H1 (cell line): ENCODE measurements at regions not wholly inside any gene's neighbourhood (a gene's known extent, or its start where the extent isn't known, plus 50 kb on each side); places are given as distances from the start of the nearest gene placed in this dataset.

Experiments used
- CTCF ChIA-PET: fragments of 300-600 bp; sonication (Branson Sonifier 250); formaldehyde crosslinking; loops from one replicate; lab custom pipeline; 2021; ENCODE audit not compliant: partially characterized antibody; lab: Charles Lee
- POLR2A ChIA-PET: fragments of 300-600 bp; sonication (Branson Sonifier 250); formaldehyde crosslinking; loops from one replicate; lab custom pipeline; 2021; ENCODE audit warnings: inconsistent platforms; ENCODE audit not compliant: partially characterized antibody; lab: Charles Lee
- DNase-seq, 2 experiments: peaks; one replicate each; pipeline versions ENCODE4 v3.0.0 to v3.0.0-alpha.2; 2010 to 2022; ENCODE audit warnings: low spot score in 2 of 2, low read depth in 1 of 2, mixed read lengths in 1 of 2
- FAIRE-seq: peaks from 2 replicates; lab custom pipeline; 2011; peaks lifted over from hg19 to GRCh38; lab: Jason Lieb, UNC
- H2AFZ ChIP-seq: 2 replicates; pipeline ENCODE4 v1.8.1; 2012; ENCODE audit warnings: low read length, inconsistent platforms
- H2AK5ac ChIP-seq: 2 replicates; pipeline ENCODE4 v1.6.1; 2013; ENCODE audit warnings: low read depth, low read length
- H2BK120ac ChIP-seq: replicated peaks from 2 replicates; pipeline ENCODE3; 2013; ENCODE audit warnings: low read depth, low read length, inconsistent platforms
- H2BK12ac ChIP-seq: 2 replicates; pipeline ENCODE4 v1.6.1; 2013; ENCODE audit warnings: low read depth, low read length
- H2BK15ac ChIP-seq: 2 replicates; pipeline ENCODE4 v1.6.1; 2013; ENCODE audit warnings: low read length
- H2BK20ac ChIP-seq: 2 replicates; pipeline ENCODE4 v1.6.1; 2013; ENCODE audit warnings: low read length
- H2BK5ac ChIP-seq: 2 replicates; pipeline ENCODE4 v1.6.1; 2013; ENCODE audit warnings: low read depth, low read length
- H3K14ac ChIP-seq: 2 replicates; pipeline ENCODE4 v1.6.1; 2013; ENCODE audit warnings: inconsistent platforms; ENCODE audit not compliant: insufficient read length
- H3K18ac ChIP-seq: 2 replicates; pipeline ENCODE4 v1.6.1; 2013; ENCODE audit warnings: low read length; ENCODE audit errors: extremely low read depth
- H3K23ac ChIP-seq: 2 replicates; pipeline ENCODE4 v1.6.1; 2013; ENCODE audit warnings: inconsistent platforms; ENCODE audit not compliant: insufficient read length
- H3K23me2 ChIP-seq: 2 replicates; pipeline ENCODE4 v1.6.1; 2013; ENCODE audit warnings: low read depth, low read length
- H3K27ac ChIP-seq: 2 replicates; pipeline ENCODE4 v1.6.1; 2011; ENCODE audit warnings: low read depth, low read length, inconsistent platforms
- H3K27me3 ChIP-seq, 4 experiments: replicated peaks in 1 of 4; 1 replicate in 1 of 4; 2 replicates in 3 of 4; pipeline versions ENCODE4 v1.6.1 to v1.8.1; 2011 to 2013; ENCODE audit warnings: low read length in 3 of 4, mild to moderate bottlenecking in 3 of 4, inconsistent platforms in 2 of 4, mixed read lengths in 2 of 4, moderate library complexity in 1 of 4; ENCODE audit not compliant: control insufficient read depth in 3 of 4, insufficient read depth in 3 of 4; ENCODE audit errors: extremely low read depth in 1 of 4
- H3K36me3 ChIP-seq, 4 experiments: 2 replicates each; pipeline versions ENCODE4 v1.6.1 to v1.8.1; 2011 to 2013; ENCODE audit warnings: mild to moderate bottlenecking in 4 of 4, low read length in 3 of 4, moderate library complexity in 2 of 4, control low read depth in 1 of 4, inconsistent platforms in 1 of 4; ENCODE audit not compliant: insufficient read depth in 4 of 4, control insufficient read depth in 2 of 4
- H3K4ac ChIP-seq: replicated peaks from 2 replicates; pipeline ENCODE3; 2013; ENCODE audit warnings: low read length, low read depth, mixed read lengths, inconsistent platforms; ENCODE audit not compliant: insufficient read length
- H3K4me1 ChIP-seq, 4 experiments: replicated peaks in 1 of 4; 1 replicate in 1 of 4; 2 replicates in 3 of 4; pipeline versions ENCODE4 v1.6.1 to v1.8.1; 2011 to 2013; ENCODE audit warnings: low read length in 3 of 4, inconsistent platforms in 2 of 4, mixed read lengths in 1 of 4; ENCODE audit not compliant: insufficient read depth in 4 of 4, control insufficient read depth in 3 of 4
- H3K4me2 ChIP-seq, 2 experiments: 2 replicates each; pipeline versions ENCODE4 v1.6.1 to v1.8.1; 2011 to 2013; ENCODE audit warnings: low read depth in 2 of 2, low read length in 2 of 2, control low read depth in 1 of 2, inconsistent platforms in 1 of 2, mild to moderate bottlenecking in 1 of 2; ENCODE audit not compliant: insufficient read depth in 1 of 2
- H3K4me3 ChIP-seq, 4 experiments: fragments of 200-600, 300-600 bp in 1 of 4; sonication (generic), shearing (Covaris generic), sonication (Bioruptor Twin) in 1 of 4; 2 replicates each; pipeline versions ENCODE4 v1.5.1 to v1.8.1; 2011 to 2016; ENCODE audit warnings: low read length in 4 of 4, low read depth in 3 of 4, control low read depth in 2 of 4, inconsistent platforms in 2 of 4, mild to moderate bottlenecking in 2 of 4, mixed read lengths in 1 of 4, moderate library complexity in 1 of 4; ENCODE audit not compliant: insufficient read depth in 2 of 4; ENCODE audit errors: extremely low read depth in 1 of 4
- H3K56ac ChIP-seq: replicated peaks from 2 replicates; pipeline ENCODE3; 2013; ENCODE audit warnings: low read depth, mild to moderate bottlenecking, mixed read lengths, low read length, inconsistent platforms; ENCODE audit not compliant: insufficient read length
- H3K79me1 ChIP-seq: 2 replicates; pipeline ENCODE4 v1.6.1; 2013; ENCODE audit warnings: low read depth, low read length, control low read depth
- H3K79me2 ChIP-seq, 2 experiments: 2 replicates each; pipeline versions ENCODE4 v1.6.1 to v1.8.1; 2012 to 2013; ENCODE audit warnings: low read length in 2 of 2, mild to moderate bottlenecking in 2 of 2, inconsistent platforms in 1 of 2; ENCODE audit not compliant: insufficient read depth in 2 of 2, control insufficient read depth in 1 of 2
- H3K9ac ChIP-seq, 4 experiments: replicated peaks in 1 of 4; 1 replicate in 1 of 4; 2 replicates in 3 of 4; pipeline versions ENCODE4 v1.6.1 to v1.8.1; 2011 to 2013; ENCODE audit warnings: low read depth in 3 of 4, low read length in 3 of 4, control low read depth in 2 of 4, mild to moderate bottlenecking in 2 of 4, moderate library complexity in 2 of 4, inconsistent platforms in 1 of 4; ENCODE audit errors: extremely low read depth in 1 of 4
- H3K9me3 ChIP-seq, 2 experiments: 2 replicates each; pipeline versions ENCODE4 v1.6.1 to v1.8.1; 2012 to 2013; ENCODE audit warnings: mild to moderate bottlenecking in 2 of 2, moderate library complexity in 2 of 2, control low read depth in 1 of 2, inconsistent platforms in 1 of 2, low read depth in 1 of 2, low read length in 1 of 2, mixed read lengths in 1 of 2; ENCODE audit not compliant: insufficient read depth in 2 of 2
- H4K20me1 ChIP-seq, 2 experiments: replicated peaks in 1 of 2; 2 replicates each; pipeline versions ENCODE3 to v1.8.1; 2011 to 2013; ENCODE audit warnings: inconsistent platforms in 2 of 2, low read length in 2 of 2, mild to moderate bottlenecking in 1 of 2; ENCODE audit not compliant: insufficient read depth in 2 of 2, control insufficient read depth in 1 of 2
- H4K5ac ChIP-seq: 2 replicates; pipeline ENCODE4 v1.6.1; 2013; ENCODE audit warnings: low read length, low read depth, mixed read lengths, inconsistent platforms; ENCODE audit not compliant: insufficient read length
- H4K8ac ChIP-seq: 2 replicates; pipeline ENCODE4 v1.8.0; 2013; ENCODE audit warnings: mild to moderate bottlenecking, moderate library complexity, low read length, inconsistent platforms; ENCODE audit not compliant: insufficient read depth; ENCODE audit errors: extremely low read depth
- H4K91ac ChIP-seq: replicated peaks from 2 replicates; pipeline ENCODE3; 2013; ENCODE audit warnings: low read length, mixed read lengths, inconsistent platforms; ENCODE audit not compliant: insufficient read length
- ASH2L ChIP-seq: fragments of 200-600, 300-600 bp; sonication (generic); IDR thresholded peaks from one replicate; pipeline ENCODE4 v1.7.1; 2017; ENCODE audit warnings: low read length
- CHD1 ChIP-seq: IDR thresholded peaks from 2 replicates; pipeline ENCODE4 v1.6.1; 2012; ENCODE audit warnings: low read depth, low read length, improper control_type of control experiment
- KDM5A ChIP-seq: fragments of 200-600 bp; IDR thresholded peaks from 2 replicates; pipeline ENCODE4 v1.7.1; 2012; ENCODE audit warnings: mild to moderate bottlenecking, low read length, inconsistent platforms, mixed read lengths
- POLR2A ChIP-seq, 2 experiments: IDR thresholded peaks; 1 replicate in 1 of 2; 2 replicates in 1 of 2; pipeline ENCODE4 v1.6.1; 2011; ENCODE audit warnings: low read depth in 2 of 2, low read length in 2 of 2, mild to moderate bottlenecking in 2 of 2; ENCODE audit errors: control extremely low read depth in 1 of 2
- POLR2AphosphoS5 ChIP-seq: IDR thresholded peaks from 2 replicates; pipeline ENCODE4 v1.6.1; 2011; ENCODE audit warnings: low read depth, low read length
- RAD21 ChIP-seq, 2 experiments: IDR thresholded peaks in 1 of 2; conservative IDR thresholded peaks in 1 of 2; 2 replicates each; pipeline ENCODE4 v1.6.1; 2011; ENCODE audit warnings: low read depth in 2 of 2, low read length in 2 of 2, improper control_type of control experiment in 1 of 2, inconsistent platforms in 1 of 2, mild to moderate bottlenecking in 1 of 2, moderate library complexity in 1 of 2
- RNF2 ChIP-seq: fragments of 200-900, 300-1000 bp; sonication (generic); IDR thresholded peaks from 2 replicates; pipeline ENCODE4 v1.7.1; 2016; ENCODE audit warnings: borderline replicate concordance, low read depth, mild to moderate bottlenecking, antibody characterized with exemption, low read length; ENCODE audit not compliant: poor library complexity, severe bottlenecking; ENCODE audit errors: missing control alignments
- WGBS, 2 experiments: shearing (Covaris generic) in 1 of 2; methylation state at CpG; one replicate each; pipeline versions ENCODE4 v1.1.6 to v1.1.7; 2013 to 2015; ENCODE audit warnings: low lambda C conversion rate in 2 of 2, mixed read lengths in 2 of 2, inconsistent platforms in 1 of 2, low coverage in 1 of 2, missing lambda C conversion rate in 1 of 2; ENCODE audit not compliant: insufficient replicate concordance in 2 of 2, insufficient coverage in 1 of 2, insufficient read length in 1 of 2; ENCODE audit errors: extremely low coverage in 1 of 2, missing lambda C conversion rate in 1 of 2; 5-methylcytosine and 5-hydroxymethylcytosine counted together

GRCh38 chr3:34782871-34783270 is 856.5 kb upstream of the ARPP21 start:
- no peak overlapping the region for H4K91ac ChIP-seq
- H3K4me2 ChIP-seq, result no peak overlapping the region
- no peak overlapping the region for H3K23ac ChIP-seq
- no peaks in the 10 kb centered on the region for H3K79me2 ChIP-seq
- DNase-seq, result no peak
- H4K5ac ChIP-seq, result no peak overlapping the region
- H4K20me1 ChIP-seq, result no peaks in the 10 kb centered on the region
- FAIRE-seq, result no peak
- H4K8ac ChIP-seq, result no peak overlapping the region
- no peak overlapping the region for H2AK5ac ChIP-seq
- no peaks in the 10 kb centered on the region for H3K79me1 ChIP-seq
- CTCF ChIA-PET, result no interaction called here
- no peak overlapping the region for H2BK15ac ChIP-seq
- H3K27me3 ChIP-seq, result no peaks in the 10 kb centered on the region
- H3K4me1 ChIP-seq, result peaks cover 0 to 2% (median 0%) of the 10 kb centered on the region in 4 experiments; a peak in 1 of 7 replicates
- H3K9me3 ChIP-seq, result no peaks in the 10 kb centered on the region
- no peaks in the 10 kb centered on the region for H3K36me3 ChIP-seq
- H3K18ac ChIP-seq, result no peak overlapping the region
- TF ChIP-seq KDM5A (no peak), RAD21 (IDR thresholded peaks at IDR 0.05 in 1 of 2, conservative IDR thresholded peaks at IDR 0.05 in 1 of 2; ENCODE audit: low read depth in 2 of 2, low read length in 2 of 2) (no peak), CHD1 (no peak), POLR2AphosphoS5 (no peak), RNF2 (no peak), POLR2A (IDR thresholded peaks at IDR 0.05; ENCODE audit: control extremely low read depth in 1 of 2, low read depth in 2 of 2, low read length in 2 of 2) (no peak), ASH2L (no peak)
- no peak overlapping the region for H3K14ac ChIP-seq
- no peak overlapping the region for H3K4me3 ChIP-seq
- H2BK12ac ChIP-seq, result no peak overlapping the region
- no peak overlapping the region for H2BK120ac ChIP-seq
- H3K27ac ChIP-seq, result no peak overlapping the region
- no peak overlapping the region for H3K56ac ChIP-seq
- no peaks in the 10 kb centered on the region for H3K23me2 ChIP-seq
- 89% methylated on average over 2 of the region's 2 CpGs; no CpG with 5 or more reads in 1 of the 2 experiments for WGBS, 2 experiments
- no peak overlapping the region for H2BK20ac ChIP-seq
- H2AFZ ChIP-seq, result no peak overlapping the region
- H2BK5ac ChIP-seq, result no peak overlapping the region
- no peak overlapping the region for H3K4ac ChIP-seq
- no peak overlapping the region for H3K9ac ChIP-seq
- POLR2A ChIA-PET, result no interaction called here
